OCI-LY7 (cell line): ENCODE measurements at regions not wholly inside any gene's neighbourhood (a gene's known extent, or its start where the extent isn't known, plus 50 kb on each side); places are given as distances from the start of the nearest gene placed in this dataset.

Experiments
- CTCF ChIP-seq: fragments of 200-600 bp; sonication (generic); conservative IDR thresholded peaks from 2 replicates; pipeline ENCODE4 v1.5.1; 2014; ENCODE audit warnings: mild to moderate bottlenecking, antibody characterized with exemption, low read length, moderate library complexity, mixed read lengths
- EZH2phosphoT487 ChIP-seq: fragments of 200-600 bp; sonication (generic); IDR thresholded peaks from 2 replicates; pipeline ENCODE4 v1.6.1; 2018; ENCODE audit warnings: low read depth, borderline replicate concordance, mild to moderate bottlenecking, mixed run types, antibody characterized with exemption, low read length, moderate library complexity, mixed read lengths

GRCh38 chr7:26925768-26926167 is 61.4 kb upstream of the SKAP2 start:
- TF ChIP-seq CTCF, result no peak
- no peak for TF ChIP-seq EZH2phosphoT487
